ENCODE measurements at regions not wholly inside any gene's neighbourhood (a gene's known extent, or its start where the extent isn't known, plus 50 kb on each side); places are given as distances from the start of the nearest gene placed in this dataset.
"Not testable (repeated sequence)": the region's sequence is repeated elsewhere in the genome, so short reads cannot be mapped to it uniquely, and the experiment has no call there.

GRCh38 chrX:466836-467235 lies 80.1 kb upstream of the PPP2R3B start:
- not testable (repeated sequence) for TF ChIP-seq ZNF558 (tag by site-specific recombination; IDR thresholded peaks at IDR 0.05); ZNF518A (tag by site-specific recombination; conservative IDR thresholded peaks at IDR 0.05; ENCODE audit: low read depth); PBX3 (CRISPR knock-in tag; IDR thresholded peaks at IDR 0.05); CTCF (tag by site-specific recombination; IDR thresholded peaks at IDR 0.05)

Data from HEK293 (cell line).